Smooth muscle cell (in vitro differentiated cells): ENCODE measurements at regions not wholly inside any gene's neighbourhood (a gene's known extent, or its start where the extent isn't known, plus 50 kb on each side); places are given as distances from the start of the nearest gene placed in this dataset.

Experiments used
- DNase-seq: peaks from one replicate; lab custom pipeline; 2025; ENCODE audit not compliant: unreplicated experiment; lab: John Stamatoyannopoulos, UW
- H2AFZ ChIP-seq: fragments of 200-600 bp; sonication (generic); 2 replicates; pipeline ENCODE4 v1.6.0; 2016; ENCODE audit warnings: antibody characterized with exemption, low read depth, mild to moderate bottlenecking
- H3F3A ChIP-seq: fragments of 200-600 bp; sonication (generic); 2 replicates; pipeline ENCODE4 v1.6.0; 2017; ENCODE audit warnings: antibody characterized with exemption, low read depth
- H3K27ac ChIP-seq: fragments of 200-600 bp; sonication (generic); 2 replicates; pipeline ENCODE4 v1.5.1; 2016; ENCODE audit warnings: low read depth, mild to moderate bottlenecking
- H3K27me3 ChIP-seq: fragments of 200-600 bp; sonication (generic); 2 replicates; pipeline ENCODE4 v1.6.1; 2016; ENCODE audit warnings: low read depth, mild to moderate bottlenecking
- H3K36me3 ChIP-seq: fragments of 200-600 bp; sonication (generic); 2 replicates; pipeline ENCODE4 v1.5.1; 2016; ENCODE audit warnings: low read depth
- H3K4me1 ChIP-seq: fragments of 200-600 bp; sonication (generic); 2 replicates; pipeline ENCODE4 v1.5.1; 2016; ENCODE audit warnings: low read depth
- H3K4me2 ChIP-seq: fragments of 200-600 bp; sonication (generic); 2 replicates; pipeline ENCODE4 v1.6.0; 2016; ENCODE audit warnings: mild to moderate bottlenecking
- H3K4me3 ChIP-seq: fragments of 200-600 bp; sonication (generic); 2 replicates; pipeline ENCODE4 v1.5.1; 2016; ENCODE audit warnings: mild to moderate bottlenecking
- H3K79me2 ChIP-seq: fragments of 200-600 bp; sonication (generic); 2 replicates; pipeline ENCODE4 v1.6.0; 2016; ENCODE audit warnings: low read depth, mild to moderate bottlenecking
- H3K9ac ChIP-seq: fragments of 200-600 bp; sonication (generic); 2 replicates; pipeline ENCODE4 v1.6.0; 2016; ENCODE audit warnings: low read depth
- H3K9me3 ChIP-seq: fragments of 200-600 bp; sonication (generic); replicated peaks from 2 replicates; pipeline ENCODE4 v1.5.1; 2016; ENCODE audit warnings: low read depth
- H4K20me1 ChIP-seq: fragments of 200-600 bp; sonication (generic); 2 replicates; pipeline ENCODE4 v1.6.0; 2016; ENCODE audit warnings: low read depth
- WGBS: methylation state at CpG from one replicate; pipeline ENCODE4 v1.1.7; 2016; ENCODE audit warnings: low lambda C conversion rate; 5-methylcytosine and 5-hydroxymethylcytosine counted together
- TF ChIP-seq, protein P1 (sequence below): fragments of 200-600 bp; sonication (generic); IDR thresholded peaks from 2 replicates; pipeline ENCODE4 v1.5.1; 2017; ENCODE audit warnings: borderline replicate concordance, mild to moderate bottlenecking, antibody characterized with exemption; ENCODE audit not compliant: insufficient read depth, poor library complexity, severe bottlenecking

DNA sequence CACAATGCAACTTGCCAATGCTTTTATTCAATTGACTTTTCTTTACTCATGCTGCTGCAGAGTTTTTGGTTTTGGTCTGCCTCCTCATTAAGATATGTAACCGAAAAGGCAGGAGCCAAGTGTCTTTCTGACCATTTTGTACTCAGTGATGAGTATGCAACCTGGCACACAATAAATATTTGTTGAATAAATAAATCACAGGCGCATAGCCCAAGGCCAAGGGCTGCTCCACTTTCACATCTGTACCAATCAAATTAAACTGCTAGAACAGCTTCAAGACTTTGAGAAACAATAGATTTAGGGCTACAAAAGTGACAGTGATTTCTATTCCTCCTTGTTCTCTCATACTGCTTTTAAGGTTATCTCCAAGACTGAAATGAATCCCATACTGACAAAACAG is 828.2 kb downstream of the RNF144A start:
- no peaks in the 10 kb centered on the region for H3K4me1 ChIP-seq
- DNase-seq: no peak
- 95% methylated on average over 2 of the region's 2 CpGs for WGBS
- no peaks in the 10 kb centered on the region for H3K79me2 ChIP-seq
- H4K20me1 ChIP-seq: no peaks in the 10 kb centered on the region
- H3K4me3 ChIP-seq: no peak overlapping the region
- no peak overlapping the region for H2AFZ ChIP-seq
- TF ChIP-seq, protein P1, sequence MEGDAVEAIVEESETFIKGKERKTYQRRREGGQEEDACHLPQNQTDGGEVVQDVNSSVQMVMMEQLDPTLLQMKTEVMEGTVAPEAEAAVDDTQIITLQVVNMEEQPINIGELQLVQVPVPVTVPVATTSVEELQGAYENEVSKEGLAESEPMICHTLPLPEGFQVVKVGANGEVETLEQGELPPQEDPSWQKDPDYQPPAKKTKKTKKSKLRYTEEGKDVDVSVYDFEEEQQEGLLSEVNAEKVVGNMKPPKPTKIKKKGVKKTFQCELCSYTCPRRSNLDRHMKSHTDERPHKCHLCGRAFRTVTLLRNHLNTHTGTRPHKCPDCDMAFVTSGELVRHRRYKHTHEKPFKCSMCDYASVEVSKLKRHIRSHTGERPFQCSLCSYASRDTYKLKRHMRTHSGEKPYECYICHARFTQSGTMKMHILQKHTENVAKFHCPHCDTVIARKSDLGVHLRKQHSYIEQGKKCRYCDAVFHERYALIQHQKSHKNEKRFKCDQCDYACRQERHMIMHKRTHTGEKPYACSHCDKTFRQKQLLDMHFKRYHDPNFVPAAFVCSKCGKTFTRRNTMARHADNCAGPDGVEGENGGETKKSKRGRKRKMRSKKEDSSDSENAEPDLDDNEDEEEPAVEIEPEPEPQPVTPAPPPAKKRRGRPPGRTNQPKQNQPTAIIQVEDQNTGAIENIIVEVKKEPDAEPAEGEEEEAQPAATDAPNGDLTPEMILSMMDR: no peak
- H3K4me2 ChIP-seq: no peak overlapping the region
- no peak overlapping the region for H3K27ac ChIP-seq
- no peaks in the 10 kb centered on the region for H3K9me3 ChIP-seq
- H3K27me3 ChIP-seq: no peaks in the 10 kb centered on the region
- no peaks in the 10 kb centered on the region for H3K36me3 ChIP-seq
- no peak overlapping the region for H3K9ac ChIP-seq
- no peaks in the 10 kb centered on the region for H3F3A ChIP-seq

- no peak overlapping the region for H3K4me3 ChIP-seq
- 84% methylated on average over 17 of the region's 17 CpGs for WGBS
- H3K9ac ChIP-seq: no peak overlapping the region
- TF ChIP-seq, protein P1: no peak
- DNase-seq: no peak
- no peaks in the 10 kb centered on the region for H3K36me3 ChIP-seq
- H4K20me1 ChIP-seq: no peaks in the 10 kb centered on the region
- no peaks in the 10 kb centered on the region for H3K9me3 ChIP-seq
- no peak overlapping the region for H3K4me2 ChIP-seq
- H2AFZ ChIP-seq: no peak overlapping the region
- H3F3A ChIP-seq: no peaks in the 10 kb centered on the region
- H3K27me3 ChIP-seq: no peaks in the 10 kb centered on the region
- no peaks in the 10 kb centered on the region for H3K4me1 ChIP-seq
- no peaks in the 10 kb centered on the region for H3K79me2 ChIP-seq
- no peak overlapping the region for H3K27ac ChIP-seq
These were observed 831.7 kb downstream of the RNF144A start for GRCh38 chr2:7748717-7749415.

DNA sequence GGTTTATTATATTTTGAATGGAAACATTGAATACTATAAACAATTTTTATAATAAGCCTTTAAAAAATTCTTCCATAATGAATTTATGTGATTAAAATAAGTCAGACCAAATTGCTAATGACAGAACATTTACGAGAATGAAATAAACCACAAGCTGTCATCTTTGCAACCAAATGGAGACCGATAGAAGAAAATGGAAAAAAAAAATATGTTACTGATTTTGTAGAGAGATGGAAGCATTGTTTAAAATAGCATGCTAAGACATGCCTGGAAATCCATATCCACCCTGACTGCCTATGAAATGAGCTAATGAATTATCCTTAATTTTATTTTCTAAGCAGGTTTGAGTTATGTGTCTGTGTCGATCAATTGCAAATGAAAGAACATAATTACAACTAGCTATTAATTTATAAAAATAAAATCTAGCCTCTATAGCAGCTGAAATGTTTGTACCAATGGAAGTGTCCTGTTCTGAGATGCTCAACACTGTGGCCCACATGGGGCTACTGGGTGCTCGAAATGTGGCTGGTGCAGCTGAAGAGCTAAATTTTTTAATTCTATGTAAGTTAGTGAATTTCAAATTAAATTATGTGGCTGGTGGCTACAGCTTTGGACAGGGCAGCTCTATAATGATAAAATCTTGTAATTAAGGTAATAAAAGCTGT is 832.8 kb downstream of the RNF144A start:
- no peak overlapping the region for H3K27ac ChIP-seq
- 90% methylated on average over 4 of the region's 4 CpGs for WGBS

More for the DNA sequence above, 832.8 kb downstream of the RNF144A start:
- H3K4me1 ChIP-seq: no peaks in the 10 kb centered on the region
- H3K9me3 ChIP-seq: peaks cover 3% of the 10 kb centered on the region
- no peaks in the 10 kb centered on the region for H4K20me1 ChIP-seq
- H2AFZ ChIP-seq: no peak overlapping the region
- no peak for DNase-seq
- no peak overlapping the region for H3K9ac ChIP-seq
- no peaks in the 10 kb centered on the region for H3K79me2 ChIP-seq
- no peaks in the 10 kb centered on the region for H3K36me3 ChIP-seq
- no peaks in the 10 kb centered on the region for H3F3A ChIP-seq
- TF ChIP-seq, protein P1: no peak
- H3K4me2 ChIP-seq: no peak overlapping the region
- no peak overlapping the region for H3K4me3 ChIP-seq
- H3K27me3 ChIP-seq: no peaks in the 10 kb centered on the region
